ENCODE measurements at regions not wholly inside any gene's neighbourhood (a gene's known extent, or its start where the extent isn't known, plus 50 kb on each side); places are given as distances from the start of the nearest gene placed in this dataset.

DNA sequence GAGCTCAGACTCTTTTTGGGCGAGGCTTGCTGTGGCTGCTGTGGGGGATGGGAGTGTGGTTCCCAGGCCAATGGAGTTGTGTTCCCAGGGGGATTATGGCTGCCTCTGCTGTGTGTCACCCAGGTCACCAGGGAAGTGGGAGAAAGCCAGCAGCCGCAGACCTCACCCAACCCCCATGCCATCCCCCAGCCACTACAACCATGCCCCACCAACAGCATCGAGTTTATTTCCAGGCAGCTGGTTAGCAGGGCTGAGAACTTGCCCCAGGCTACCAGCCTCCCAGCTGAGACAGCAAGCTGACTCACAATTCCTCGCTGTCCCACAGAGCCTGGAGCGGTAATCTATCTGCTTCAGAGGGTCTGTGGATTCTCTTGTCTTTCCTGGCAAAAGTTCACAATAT lies 331.7 kb downstream of the FRK start:
- Histone ChIP-seq H3K4me3 (ENCODE audit: extremely low read depth, insufficient read depth, low read length, poor library complexity, severe bottlenecking) (no peak overlapping the region), H3K9me3 (ENCODE audit: control insufficient read depth, low read length) (no peaks in the 10 kb centered on the region), H3K4me1 (ENCODE audit: control insufficient read depth, insufficient read depth, low read length, poor library complexity, severe bottlenecking) (no peaks in the 10 kb centered on the region), H3K36me3 (ENCODE audit: control insufficient read depth, insufficient read depth, low read length) (no peaks in the 10 kb centered on the region), H3K27ac (ENCODE audit: low read depth, low read length, severe bottlenecking) (no peak overlapping the region)
- WGBS, 2 experiments (ENCODE audit: insufficient coverage in 2 of 2) = 73 to 100% methylated on average over 1 to 5 of the region's 5 CpGs

DNA sequence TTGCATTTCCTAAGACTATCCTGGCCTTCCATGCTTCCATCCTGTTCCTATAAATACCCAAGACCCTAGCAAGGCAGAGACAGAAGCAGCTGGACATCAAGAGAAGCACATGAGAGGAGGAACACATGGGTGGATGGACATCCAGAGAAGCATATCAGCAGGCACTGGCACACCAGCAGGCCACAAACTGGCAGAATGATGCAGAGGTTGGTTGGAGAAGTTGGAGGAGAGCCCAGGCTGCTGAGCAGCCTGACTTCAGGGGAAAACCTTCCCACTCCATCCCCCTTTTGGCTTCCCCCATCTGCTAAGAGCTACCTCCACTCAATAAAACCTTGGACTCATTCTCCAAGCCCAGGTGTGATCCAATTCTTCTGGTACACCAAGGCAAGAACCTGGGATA lies 332.5 kb downstream of the FRK start:
- H3K4me3 ChIP-seq (ENCODE audit: extremely low read depth, insufficient read depth, low read length, poor library complexity, severe bottlenecking) = no peak overlapping the region
- H3K4me1 ChIP-seq (ENCODE audit: control insufficient read depth, insufficient read depth, low read length, poor library complexity, severe bottlenecking) = no peaks in the 10 kb centered on the region
- no peaks in the 10 kb centered on the region for H3K9me3 ChIP-seq (ENCODE audit: control insufficient read depth, low read length)
- H3K36me3 ChIP-seq (ENCODE audit: control insufficient read depth, insufficient read depth, low read length) = no peaks in the 10 kb centered on the region
- no peak overlapping the region for H3K27ac ChIP-seq (ENCODE audit: low read depth, low read length, severe bottlenecking)

DNA sequence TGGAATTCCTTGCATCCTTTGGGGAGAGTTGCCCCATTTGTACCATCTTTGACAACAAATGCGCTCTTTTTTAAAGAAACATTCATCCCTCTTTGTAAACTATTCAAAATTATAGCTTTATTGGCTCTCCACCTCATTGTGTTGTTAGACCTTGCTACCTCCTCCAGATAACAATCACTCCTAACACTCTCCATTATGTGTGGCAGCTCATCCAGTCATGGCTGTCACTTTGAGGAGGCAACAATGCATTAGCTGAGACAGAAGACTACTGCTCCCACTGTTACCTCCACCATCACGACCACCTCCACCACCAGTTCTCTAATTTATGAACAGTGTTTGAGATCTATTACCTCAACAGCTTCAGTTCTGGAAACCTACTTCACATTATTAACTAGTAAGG lies 339.1 kb downstream of the FRK start:
- H3K4me1 ChIP-seq (ENCODE audit: control insufficient read depth, insufficient read depth, low read length, poor library complexity, severe bottlenecking) = no peaks in the 10 kb centered on the region
- no peaks in the 10 kb centered on the region for H3K9me3 ChIP-seq (ENCODE audit: control insufficient read depth, low read length)
- no peak overlapping the region for H3K4me3 ChIP-seq (ENCODE audit: extremely low read depth, insufficient read depth, low read length, poor library complexity, severe bottlenecking)
- no peaks in the 10 kb centered on the region for H3K36me3 ChIP-seq (ENCODE audit: control insufficient read depth, insufficient read depth, low read length)
- H3K27ac ChIP-seq (ENCODE audit: low read depth, low read length, severe bottlenecking) = no peak overlapping the region
- 86 to 90% methylated on average over 1 to 2 of the region's 2 CpGs for WGBS, 2 experiments (ENCODE audit: insufficient coverage in 2 of 2)

DNA sequence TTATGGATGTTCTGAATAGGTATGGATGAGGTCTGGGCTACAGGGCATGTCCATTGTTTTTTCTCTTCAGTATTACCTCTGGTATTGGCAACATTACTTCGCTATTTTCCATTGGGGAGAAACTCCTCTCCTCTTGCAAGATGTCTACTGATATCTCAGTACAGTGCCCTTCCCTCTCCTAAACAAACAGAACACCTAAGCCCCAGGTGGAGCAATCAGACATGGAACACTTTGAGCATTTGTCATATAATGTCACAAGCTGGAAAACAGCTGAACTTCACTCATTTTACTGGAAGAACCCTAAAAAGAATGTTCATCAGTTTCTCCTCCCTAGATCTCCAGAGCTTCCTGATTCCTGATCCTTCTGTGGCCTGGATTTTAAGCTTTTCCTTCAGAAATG lies 339.8 kb downstream of the FRK start:
- WGBS, 2 experiments (ENCODE audit: insufficient coverage in 2 of 2) = 83 to 100% methylated on average over 1 of the region's 1 CpG
- no peaks in the 10 kb centered on the region for H3K9me3 ChIP-seq (ENCODE audit: control insufficient read depth, low read length)
- no peaks in the 10 kb centered on the region for H3K4me1 ChIP-seq (ENCODE audit: control insufficient read depth, insufficient read depth, low read length, poor library complexity, severe bottlenecking)
- no peaks in the 10 kb centered on the region for H3K36me3 ChIP-seq (ENCODE audit: control insufficient read depth, insufficient read depth, low read length)
- H3K27ac ChIP-seq (ENCODE audit: low read depth, low read length, severe bottlenecking) = no peak overlapping the region
- H3K4me3 ChIP-seq (ENCODE audit: extremely low read depth, insufficient read depth, low read length, poor library complexity, severe bottlenecking) = no peak overlapping the region

DNA sequence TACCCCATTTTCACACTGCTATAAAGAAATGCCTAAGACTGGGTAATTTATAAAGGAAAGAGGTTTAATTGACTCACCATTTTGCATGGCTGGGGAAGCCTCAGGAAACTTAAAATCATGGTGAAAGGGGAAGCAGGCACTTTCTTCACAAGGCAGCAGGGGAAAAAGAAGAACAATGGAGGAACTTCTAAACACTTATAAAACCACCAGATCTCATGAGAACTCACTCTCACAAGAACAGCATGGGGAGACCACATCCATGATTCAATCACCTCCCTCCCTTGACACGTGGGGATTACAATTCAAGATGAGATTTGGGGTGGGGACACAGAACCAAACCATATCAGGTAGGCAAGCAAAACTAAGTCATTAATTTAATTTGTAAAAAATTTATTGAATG lies 343.2 kb downstream of the FRK start:
- Histone ChIP-seq H3K36me3 (ENCODE audit: control insufficient read depth, insufficient read depth, low read length) (no peaks in the 10 kb centered on the region), H3K4me3 (ENCODE audit: extremely low read depth, insufficient read depth, low read length, poor library complexity, severe bottlenecking) (no peak overlapping the region), H3K4me1 (ENCODE audit: control insufficient read depth, insufficient read depth, low read length, poor library complexity, severe bottlenecking) (no peaks in the 10 kb centered on the region), H3K9me3 (ENCODE audit: control insufficient read depth, low read length) (no peaks in the 10 kb centered on the region), H3K27ac (ENCODE audit: low read depth, low read length, severe bottlenecking) (no peak overlapping the region)
- WGBS, 2 experiments (ENCODE audit: insufficient coverage in 2 of 2) = no CpG with 5 or more reads among the region's 1 CpG

DNA sequence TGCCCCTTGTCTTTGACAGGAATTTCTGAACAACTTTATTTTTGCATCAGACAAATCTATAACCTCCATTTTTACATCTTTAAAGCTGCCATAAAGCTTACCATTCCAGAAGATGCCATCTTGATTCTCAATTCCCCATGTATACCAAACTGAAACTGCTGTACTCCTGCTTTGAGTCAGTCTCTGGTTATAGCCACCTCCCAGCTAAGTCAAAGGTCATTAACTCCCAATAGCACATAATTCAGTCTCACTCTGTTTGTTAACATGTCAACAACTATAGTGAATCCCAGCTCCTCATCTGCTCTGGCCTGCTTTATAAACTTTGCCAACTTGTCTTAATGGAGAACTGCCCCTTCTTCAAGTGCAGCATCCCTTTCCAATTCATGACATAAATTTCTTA lies 343.6 kb downstream of the FRK start:
- Histone ChIP-seq H3K9me3 (ENCODE audit: control insufficient read depth, low read length) (no peaks in the 10 kb centered on the region), H3K27ac (ENCODE audit: low read depth, low read length, severe bottlenecking) (no peak overlapping the region), H3K4me1 (ENCODE audit: control insufficient read depth, insufficient read depth, low read length, poor library complexity, severe bottlenecking) (no peaks in the 10 kb centered on the region), H3K4me3 (ENCODE audit: extremely low read depth, insufficient read depth, low read length, poor library complexity, severe bottlenecking) (no peak overlapping the region), H3K36me3 (ENCODE audit: control insufficient read depth, insufficient read depth, low read length) (no peaks in the 10 kb centered on the region)

DNA sequence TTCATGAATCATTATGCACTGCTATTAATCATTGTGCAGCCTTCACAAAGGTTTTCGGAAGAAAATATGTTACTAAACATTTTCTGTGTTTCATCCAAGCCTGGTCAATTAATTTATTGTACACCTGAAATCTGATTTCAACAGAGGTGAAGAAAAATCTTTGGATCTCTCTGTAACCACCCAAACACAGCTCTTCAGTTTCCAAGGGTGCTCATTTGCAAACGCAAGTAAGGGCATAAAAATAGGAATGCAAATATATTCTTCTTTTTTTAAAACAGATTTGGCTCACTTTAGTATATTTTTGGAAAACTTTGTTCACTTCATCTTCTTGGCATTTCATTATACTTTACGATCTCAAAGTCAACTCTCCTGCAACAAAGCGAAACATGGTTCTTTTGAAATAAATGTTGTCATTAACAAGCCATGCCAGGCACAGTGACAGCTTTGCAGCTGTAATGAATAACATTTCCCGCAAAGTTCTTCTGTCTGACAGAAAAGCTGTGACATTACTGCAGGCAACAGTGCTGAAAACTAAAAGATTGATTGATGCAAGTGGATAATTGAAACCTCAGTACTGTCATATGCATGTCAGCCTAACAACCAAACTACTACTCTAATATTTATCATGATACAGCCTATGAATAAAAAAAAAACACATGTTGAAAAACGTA lies 348.3 kb downstream of the FRK start:
- Histone ChIP-seq H3K4me3 (ENCODE audit: extremely low read depth, insufficient read depth, low read length, poor library complexity, severe bottlenecking) (no peak overlapping the region), H3K36me3 (ENCODE audit: control insufficient read depth, insufficient read depth, low read length) (no peaks in the 10 kb centered on the region), H3K9me3 (ENCODE audit: control insufficient read depth, low read length) (no peaks in the 10 kb centered on the region), H3K27ac (ENCODE audit: low read depth, low read length, severe bottlenecking) (no peak overlapping the region), H3K4me1 (ENCODE audit: control insufficient read depth, insufficient read depth, low read length, poor library complexity, severe bottlenecking) (no peaks in the 10 kb centered on the region)
- WGBS, 2 experiments (ENCODE audit: insufficient coverage in 2 of 2) = 80 to 100% methylated on average over 1 to 2 of the region's 6 CpGs

DNA sequence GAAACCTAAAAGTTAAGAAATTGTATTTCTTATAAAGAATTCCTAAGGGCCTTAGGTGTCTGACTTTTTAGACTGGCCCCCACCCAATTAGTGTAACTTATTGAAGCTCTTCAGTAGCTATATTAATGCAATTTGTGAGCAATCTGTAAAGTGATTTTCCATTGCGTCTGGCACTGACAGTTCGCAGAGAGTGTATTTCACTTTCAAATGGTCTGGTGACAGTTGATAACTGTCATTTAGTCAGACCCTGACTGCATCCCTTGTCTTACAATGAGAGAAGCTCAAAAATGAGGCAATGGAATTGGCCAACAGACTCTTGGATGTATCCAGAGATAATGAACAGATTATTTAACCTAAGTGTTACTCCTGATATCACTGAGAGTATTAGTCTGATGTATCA lies 351.8 kb downstream of the FRK start:
- Histone ChIP-seq H3K4me1 (ENCODE audit: control insufficient read depth, insufficient read depth, low read length, poor library complexity, severe bottlenecking) (no peaks in the 10 kb centered on the region), H3K27ac (ENCODE audit: low read depth, low read length, severe bottlenecking) (no peak overlapping the region), H3K9me3 (ENCODE audit: control insufficient read depth, low read length) (no peaks in the 10 kb centered on the region), H3K4me3 (ENCODE audit: extremely low read depth, insufficient read depth, low read length, poor library complexity, severe bottlenecking) (no peak overlapping the region), H3K36me3 (ENCODE audit: control insufficient read depth, insufficient read depth, low read length) (no peaks in the 10 kb centered on the region)
- 100% methylated on average over 1 of the region's 2 CpGs for whole genome bisulfite sequencing, 2 experiments (ENCODE audit: insufficient coverage in 2 of 2)

DNA sequence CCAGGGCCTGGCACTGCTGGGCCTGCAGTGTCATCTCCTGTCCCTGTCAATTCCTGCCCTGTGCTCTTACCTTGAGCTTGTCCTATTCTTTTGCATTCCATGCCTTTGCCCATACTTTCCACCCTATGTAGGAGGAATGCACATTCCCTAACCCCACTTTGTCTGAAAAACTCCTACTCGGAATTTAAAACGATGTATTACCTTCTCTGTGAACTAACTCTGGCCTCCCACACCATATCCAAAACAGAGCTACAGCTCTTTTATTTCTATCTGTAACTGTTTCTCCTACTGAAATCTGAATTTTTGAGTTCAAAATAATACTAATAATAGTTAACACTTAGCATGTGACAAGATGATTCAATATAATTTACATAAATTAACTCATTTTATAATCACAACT lies 353.7 kb downstream of the FRK start:
- no peaks in the 10 kb centered on the region for H3K4me1 ChIP-seq (ENCODE audit: control insufficient read depth, insufficient read depth, low read length, poor library complexity, severe bottlenecking)
- H3K27ac ChIP-seq (ENCODE audit: low read depth, low read length, severe bottlenecking) = no peak overlapping the region
- H3K4me3 ChIP-seq (ENCODE audit: extremely low read depth, insufficient read depth, low read length, poor library complexity, severe bottlenecking) = no peak overlapping the region
- H3K36me3 ChIP-seq (ENCODE audit: control insufficient read depth, insufficient read depth, low read length) = no peaks in the 10 kb centered on the region
- H3K9me3 ChIP-seq (ENCODE audit: control insufficient read depth, low read length) = no peaks in the 10 kb centered on the region
- WGBS, 2 experiments (ENCODE audit: insufficient coverage in 2 of 2) = 80 to 94% methylated on average over 1 to 2 of the region's 2 CpGs

DNA sequence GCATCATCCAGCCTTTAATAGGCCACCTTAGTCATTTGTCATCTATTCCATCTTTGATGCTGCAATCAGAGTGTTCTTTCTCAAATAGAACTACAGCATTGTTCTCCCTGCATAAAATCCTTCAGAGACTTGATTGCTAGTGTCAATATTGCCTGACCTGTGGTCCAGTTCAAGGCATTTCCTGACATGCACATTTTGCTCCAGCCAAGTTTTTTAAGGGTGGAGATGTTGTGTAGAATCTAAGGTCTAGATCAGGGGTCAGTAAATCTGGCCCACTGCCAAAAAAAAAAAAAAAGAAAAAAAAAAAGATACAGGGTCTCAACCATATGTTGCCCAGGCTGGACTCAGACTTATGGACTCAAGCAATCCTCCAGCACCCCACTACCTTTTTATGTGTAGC lies 354.4 kb downstream of the FRK start:
- no peak overlapping the region for H3K27ac ChIP-seq (ENCODE audit: low read depth, low read length, severe bottlenecking)
- no peak overlapping the region for H3K4me3 ChIP-seq (ENCODE audit: extremely low read depth, insufficient read depth, low read length, poor library complexity, severe bottlenecking)
- no peaks in the 10 kb centered on the region for H3K36me3 ChIP-seq (ENCODE audit: control insufficient read depth, insufficient read depth, low read length)
- no peaks in the 10 kb centered on the region for H3K4me1 ChIP-seq (ENCODE audit: control insufficient read depth, insufficient read depth, low read length, poor library complexity, severe bottlenecking)
- H3K9me3 ChIP-seq (ENCODE audit: control insufficient read depth, low read length) = no peaks in the 10 kb centered on the region

DNA sequence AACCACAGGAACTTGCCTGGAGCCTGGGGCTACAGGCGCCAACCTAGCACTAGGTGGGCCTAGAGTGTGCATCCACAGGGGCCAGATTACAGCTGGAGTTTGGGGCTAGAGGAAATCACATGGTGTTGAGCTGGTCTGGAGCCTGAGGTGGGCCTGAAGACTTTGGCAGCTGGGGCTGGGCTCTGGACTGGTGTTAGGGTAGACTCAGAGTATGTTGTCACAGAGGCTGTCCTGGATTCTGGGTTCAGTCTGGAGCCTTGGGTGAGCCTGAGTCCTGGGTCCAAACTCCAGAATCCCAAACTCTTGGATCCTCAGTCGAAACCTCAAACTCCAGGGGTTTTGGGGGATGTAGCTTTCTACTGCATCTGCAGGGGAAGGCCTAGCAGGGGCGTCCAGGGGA lies 356.7 kb downstream of the FRK start:
- H3K4me3 ChIP-seq (ENCODE audit: extremely low read depth, insufficient read depth, low read length, poor library complexity, severe bottlenecking) = no peak overlapping the region
- 83 to 88% methylated on average over 2 of the region's 3 CpGs for WGBS, 2 experiments (ENCODE audit: insufficient coverage in 2 of 2)
- no peaks in the 10 kb centered on the region for H3K9me3 ChIP-seq (ENCODE audit: control insufficient read depth, low read length)
- no peaks in the 10 kb centered on the region for H3K4me1 ChIP-seq (ENCODE audit: control insufficient read depth, insufficient read depth, low read length, poor library complexity, severe bottlenecking)
- H3K36me3 ChIP-seq (ENCODE audit: control insufficient read depth, insufficient read depth, low read length) = no peaks in the 10 kb centered on the region
- H3K27ac ChIP-seq (ENCODE audit: low read depth, low read length, severe bottlenecking) = no peak overlapping the region

DNA sequence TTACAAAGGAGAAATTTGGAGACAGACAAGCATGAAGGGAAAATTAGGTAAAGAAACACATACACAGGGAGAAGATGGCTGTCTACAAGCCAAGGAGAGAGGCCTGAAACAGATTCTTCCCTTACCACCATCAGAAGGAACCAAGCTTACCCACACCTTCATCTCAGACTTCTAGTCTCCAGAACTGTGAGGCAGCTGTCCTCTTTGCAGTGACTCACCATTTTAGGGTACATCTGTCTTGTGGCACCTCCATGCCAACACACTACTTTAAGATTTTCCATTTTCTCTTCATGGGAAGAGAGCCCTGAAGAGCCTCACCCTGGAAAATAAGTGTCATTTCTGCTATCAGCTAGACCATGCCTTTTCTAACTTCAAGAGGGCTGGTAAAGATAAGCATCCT lies 369.3 kb downstream of the FRK start:
- H3K27ac ChIP-seq (ENCODE audit: low read depth, low read length, severe bottlenecking) = no peak overlapping the region
- no peaks in the 10 kb centered on the region for H3K4me1 ChIP-seq (ENCODE audit: control insufficient read depth, insufficient read depth, low read length, poor library complexity, severe bottlenecking)
- no peaks in the 10 kb centered on the region for H3K9me3 ChIP-seq (ENCODE audit: control insufficient read depth, low read length)
- H3K36me3 ChIP-seq (ENCODE audit: control insufficient read depth, insufficient read depth, low read length) = no peaks in the 10 kb centered on the region
- H3K4me3 ChIP-seq (ENCODE audit: extremely low read depth, insufficient read depth, low read length, poor library complexity, severe bottlenecking) = no peak overlapping the region

All from mesodermal cell (in vitro differentiated cells).